ENCODE measurements at regions not wholly inside any gene's neighbourhood (a gene's known extent, or its start where the extent isn't known, plus 50 kb on each side); places are given as distances from the start of the nearest gene placed in this dataset.

DNA sequence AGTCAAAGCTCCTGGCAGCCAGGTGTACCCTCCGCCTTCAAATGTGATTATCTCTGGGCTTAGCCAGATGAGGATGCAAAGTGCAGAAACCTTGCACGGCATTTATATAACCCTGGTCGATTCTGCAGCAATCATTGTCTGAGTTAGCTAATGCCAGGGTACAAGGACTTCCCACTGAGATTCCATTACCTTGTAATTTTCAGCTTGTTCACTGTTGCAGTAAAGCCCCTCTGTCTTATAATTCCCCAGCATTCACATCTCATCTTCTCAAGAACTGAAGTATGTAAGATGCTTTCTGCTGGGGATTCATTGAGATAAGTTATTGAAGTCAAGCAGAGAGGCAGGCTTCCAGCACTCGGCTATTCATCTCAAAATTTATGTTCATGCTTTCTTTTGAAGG lies 1090.6 kb upstream of the AUTS2 start:
- WGBS, 2 donors = 82 to 88% methylated on average over 4 of the region's 4 CpGs
- ATAC-seq (ENCODE audit: low FRiP score in 2 of 2) = no peak

GRCh38 chr7:68509054-68509453 lies 1089.2 kb upstream of the AUTS2 start:
- DNase-seq (no peak), ATAC-seq (ENCODE audit: low FRiP score in 2 of 2) (no peak)
- no peak overlapping the region for H3K27ac ChIP-seq
- no peak for TF ChIP-seq POLR2A (IDR thresholded peaks at IDR 0.05)
- TF ChIP-seq, protein P1, sequence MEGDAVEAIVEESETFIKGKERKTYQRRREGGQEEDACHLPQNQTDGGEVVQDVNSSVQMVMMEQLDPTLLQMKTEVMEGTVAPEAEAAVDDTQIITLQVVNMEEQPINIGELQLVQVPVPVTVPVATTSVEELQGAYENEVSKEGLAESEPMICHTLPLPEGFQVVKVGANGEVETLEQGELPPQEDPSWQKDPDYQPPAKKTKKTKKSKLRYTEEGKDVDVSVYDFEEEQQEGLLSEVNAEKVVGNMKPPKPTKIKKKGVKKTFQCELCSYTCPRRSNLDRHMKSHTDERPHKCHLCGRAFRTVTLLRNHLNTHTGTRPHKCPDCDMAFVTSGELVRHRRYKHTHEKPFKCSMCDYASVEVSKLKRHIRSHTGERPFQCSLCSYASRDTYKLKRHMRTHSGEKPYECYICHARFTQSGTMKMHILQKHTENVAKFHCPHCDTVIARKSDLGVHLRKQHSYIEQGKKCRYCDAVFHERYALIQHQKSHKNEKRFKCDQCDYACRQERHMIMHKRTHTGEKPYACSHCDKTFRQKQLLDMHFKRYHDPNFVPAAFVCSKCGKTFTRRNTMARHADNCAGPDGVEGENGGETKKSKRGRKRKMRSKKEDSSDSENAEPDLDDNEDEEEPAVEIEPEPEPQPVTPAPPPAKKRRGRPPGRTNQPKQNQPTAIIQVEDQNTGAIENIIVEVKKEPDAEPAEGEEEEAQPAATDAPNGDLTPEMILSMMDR (IDR thresholded peaks at IDR 0.05) = no peak
- H3K9me3 ChIP-seq = peaks cover 0 to 13% (median 4%) of the 10 kb centered on the region in 4 donors
- no peak overlapping the region for H3K4me3 ChIP-seq
- no peaks in the 10 kb centered on the region for H3K27me3 ChIP-seq
- WGBS, 2 donors = 72 to 75% methylated on average over 2 to 3 of the region's 3 CpGs
- no peaks in the 10 kb centered on the region for H3K4me1 ChIP-seq
- no peaks in the 10 kb centered on the region for H3K36me3 ChIP-seq

More for the DNA sequence above, 1090.6 kb upstream of the AUTS2 start:
- TF ChIP-seq POLR2AphosphoS5 (IDR thresholded peaks at IDR 0.05) (no peak), EP300 (IDR thresholded peaks at IDR 0.05) (no peak), POLR2A (IDR thresholded peaks at IDR 0.05) (no peak)
- H3K4me1 ChIP-seq = no peaks in the 10 kb centered on the region
- H3K27me3 ChIP-seq = no peaks in the 10 kb centered on the region
- no peak overlapping the region for H3K4me3 ChIP-seq
- no peak overlapping the region for H3K27ac ChIP-seq
- peaks cover 0 to 18% (median 4%) of the 10 kb centered on the region in 4 donors for H3K9me3 ChIP-seq
- no peak for DNase-seq
- H3K36me3 ChIP-seq = no peaks in the 10 kb centered on the region

DNA sequence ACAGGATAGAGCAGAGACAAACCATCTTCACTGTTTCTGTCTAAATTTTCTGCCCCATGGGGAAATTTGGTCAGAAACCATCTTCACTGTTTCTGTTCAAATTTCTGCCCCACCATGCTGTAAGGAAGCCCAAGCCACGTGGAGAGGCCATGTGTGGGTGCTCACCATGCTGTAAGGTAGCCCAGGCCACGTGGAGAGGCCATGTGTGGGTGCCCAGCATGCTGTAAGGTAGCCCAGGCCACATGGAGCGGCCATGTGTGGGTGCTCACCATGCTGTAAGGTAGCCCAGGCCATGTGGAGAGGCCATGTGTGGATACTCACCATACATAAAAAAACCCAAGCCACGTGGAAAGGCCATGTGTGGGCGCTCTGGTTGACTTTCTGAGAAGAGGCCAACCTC lies 1088.7 kb upstream of the AUTS2 start:
- peaks cover 0 to 13% (median 4%) of the 10 kb centered on the region in 4 donors for H3K9me3 ChIP-seq
- H3K4me3 ChIP-seq = no peak overlapping the region
- TF ChIP-seq POLR2A (IDR thresholded peaks at IDR 0.05) (no peak), EP300 (IDR thresholded peaks at IDR 0.05) (no peak), POLR2AphosphoS5 (IDR thresholded peaks at IDR 0.05) (no peak)
- TF ChIP-seq, protein P1 (IDR thresholded peaks at IDR 0.05) = no peak
- no peaks in the 10 kb centered on the region for H3K27me3 ChIP-seq
- H3K4me1 ChIP-seq = no peaks in the 10 kb centered on the region
- no peak for ATAC-seq (ENCODE audit: low FRiP score in 2 of 2)
- no peaks in the 10 kb centered on the region for H3K36me3 ChIP-seq
- no peak for DNase-seq
- H3K27ac ChIP-seq = no peak overlapping the region
- 82 to 85% methylated on average over 5 of the region's 5 CpGs for WGBS, 2 donors

GRCh38 chr7:68511281-68511680 lies 1087.0 kb upstream of the AUTS2 start:
- Histone ChIP-seq H3K36me3 (no peaks in the 10 kb centered on the region), H3K4me1 (no peaks in the 10 kb centered on the region), H3K4me3 (no peak overlapping the region), H3K9me3 (peaks cover 0 to 13% (median 4%) of the 10 kb centered on the region in 4 donors), H3K27ac (no peak overlapping the region), H3K27me3 (no peaks in the 10 kb centered on the region)
- no peak for DNase-seq
- WGBS, 2 donors = 44 to 60% methylated on average over 10 of the region's 10 CpGs
- no peak for ATAC-seq (ENCODE audit: low FRiP score in 2 of 2)
- TF ChIP-seq POLR2AphosphoS5 (IDR thresholded peaks at IDR 0.05) (no peak), EP300 (IDR thresholded peaks at IDR 0.05) (no peak), POLR2A (IDR thresholded peaks at IDR 0.05) (no peak)
- TF ChIP-seq, protein P1 (IDR thresholded peaks at IDR 0.05) = no peak

- whole genome bisulfite sequencing, 2 donors = 79 to 87% methylated on average over 5 of the region's 5 CpGs
- no peak for TF ChIP-seq EP300 (IDR thresholded peaks at IDR 0.05)
- TF ChIP-seq POLR2A (IDR thresholded peaks at IDR 0.05) = no peak
Observed at GRCh38 chr7:68512466-68512865, 1085.8 kb upstream of the AUTS2 start.

GRCh38 chr7:68518060-68518459 lies 1080.2 kb upstream of the AUTS2 start:
- TF ChIP-seq, protein P1 (IDR thresholded peaks at IDR 0.05) = no peak
- no peak for TF ChIP-seq POLR2A (IDR thresholded peaks at IDR 0.05)
- TF ChIP-seq EP300 (IDR thresholded peaks at IDR 0.05) = no peak
- no peak for TF ChIP-seq POLR2AphosphoS5 (IDR thresholded peaks at IDR 0.05)
- H3K4me3 ChIP-seq = no peak overlapping the region
- no peak overlapping the region for H3K27ac ChIP-seq
- no peaks in the 10 kb centered on the region for H3K4me1 ChIP-seq
- 92 to 93% methylated on average over 4 of the region's 4 CpGs for WGBS, 2 donors
- ATAC-seq (ENCODE audit: low FRiP score in 2 of 2) (no peak), DNase-seq (no peak)
- no peaks in the 10 kb centered on the region for H3K36me3 ChIP-seq
- H3K27me3 ChIP-seq = no peaks in the 10 kb centered on the region
- no peaks in the 10 kb centered on the region for H3K9me3 ChIP-seq

More at GRCh38 chr7:68512466-68512865, 1085.8 kb upstream of the AUTS2 start:
- Histone ChIP-seq H3K36me3 (no peaks in the 10 kb centered on the region), H3K27ac (no peak overlapping the region), H3K4me1 (no peaks in the 10 kb centered on the region), H3K27me3 (no peaks in the 10 kb centered on the region), H3K9me3 (peaks cover 0 to 13% (median 4%) of the 10 kb centered on the region in 4 donors), H3K4me3 (no peak overlapping the region)
- DNase-seq = no peak
- ATAC-seq (ENCODE audit: low FRiP score in 2 of 2) = no peak
